GM21390 (cell line): ENCODE measurements at regions not wholly inside any gene's neighbourhood (a gene's known extent, or its start where the extent isn't known, plus 50 kb on each side); places are given as distances from the start of the nearest gene placed in this dataset.

Experiments used
- ATAC-seq: cut with Tn5 transposase; IDR thresholded peaks from one replicate; pipeline ENCODE4 v1.9.1; 2021; ENCODE audit not compliant: unreplicated experiment

DNA sequence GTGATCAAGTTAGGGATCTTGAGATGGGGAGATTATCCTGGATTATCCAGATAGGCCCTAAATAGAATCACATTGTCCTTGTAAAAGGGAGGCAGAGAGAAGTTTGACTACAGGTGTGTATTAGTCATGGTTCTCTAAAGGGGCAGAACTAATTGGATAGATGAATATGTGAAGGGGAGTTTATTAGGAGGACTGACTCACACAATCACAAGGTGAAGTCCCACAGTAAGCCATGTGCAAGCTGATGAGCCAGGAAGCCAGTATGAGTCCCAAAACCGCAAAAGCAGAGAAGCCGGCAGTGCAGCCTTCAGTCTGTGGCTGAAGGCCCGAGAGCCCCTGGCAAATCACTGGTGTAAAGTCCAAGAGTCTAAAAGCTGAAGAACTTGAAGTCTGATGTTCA, 275.8 kb downstream of the KCNS3 start:
- no peak for ATAC-seq

DNA sequence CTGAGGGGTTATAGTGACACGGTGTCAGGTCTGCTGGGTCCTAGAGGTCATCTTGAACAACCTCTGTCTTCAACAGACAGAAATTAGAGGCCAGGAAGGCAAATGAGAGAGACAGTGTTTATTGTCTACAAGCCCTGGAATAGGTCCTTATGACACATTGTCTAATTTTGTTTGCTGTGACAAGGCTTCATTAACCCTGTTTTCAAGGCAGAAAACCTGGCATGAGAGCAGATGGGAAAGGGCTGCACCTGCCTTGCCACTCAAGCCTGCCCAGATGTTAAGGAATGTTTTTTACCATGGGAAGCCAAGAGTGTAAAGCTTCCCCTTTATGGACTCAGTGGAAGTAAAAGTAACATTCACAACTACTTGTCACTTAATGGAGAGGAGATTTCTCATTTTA, 275.3 kb downstream of the KCNS3 start:
- ATAC-seq: no peak

DNA sequence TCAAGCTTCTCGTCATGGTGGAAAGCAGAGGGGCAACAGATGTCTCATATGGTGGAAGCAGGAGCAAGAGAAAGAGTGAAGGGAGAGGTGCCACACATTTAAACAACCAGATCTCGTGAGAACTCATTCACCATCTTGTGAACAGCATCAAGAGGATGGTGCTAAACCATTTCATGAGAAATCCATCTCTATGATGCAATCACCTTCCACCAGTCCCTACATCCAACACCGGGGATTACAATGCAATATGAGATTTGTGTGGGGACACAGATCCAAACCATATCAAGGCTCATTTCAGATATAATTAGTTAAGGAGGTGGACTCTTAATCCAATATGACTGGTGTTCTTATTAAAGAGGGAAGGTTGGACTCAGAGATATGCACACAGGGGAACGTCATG, 272.8 kb downstream of the KCNS3 start:
- ATAC-seq: no peak

DNA sequence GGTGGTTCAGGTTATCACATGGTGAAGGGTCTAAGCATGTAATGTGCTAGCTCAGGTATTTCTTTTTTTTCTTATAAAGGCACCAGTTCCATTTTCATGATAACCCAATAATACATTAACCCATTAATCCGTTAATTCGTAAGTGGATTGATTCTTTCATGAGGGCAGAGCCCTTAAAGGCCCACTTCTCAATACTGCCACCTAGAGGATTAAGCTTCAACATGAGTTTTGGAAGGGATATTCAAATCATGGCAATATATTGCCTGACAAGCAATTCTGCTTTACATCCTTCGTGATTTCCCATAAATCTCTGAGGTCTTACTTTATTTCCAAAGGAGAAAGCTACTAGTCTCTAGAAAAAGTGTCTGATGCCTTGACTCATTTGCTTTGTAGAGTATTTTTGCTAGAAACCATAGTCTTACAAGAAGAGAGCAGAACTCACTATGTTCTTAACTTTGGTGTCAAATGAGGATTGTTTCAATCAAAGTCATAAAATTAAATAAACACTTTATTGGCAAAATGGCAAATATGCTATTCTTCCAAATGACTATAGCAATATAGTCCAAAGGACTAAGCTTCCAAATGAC, 271.3 kb downstream of the KCNS3 start:
- ATAC-seq: peak; percentile 76

DNA sequence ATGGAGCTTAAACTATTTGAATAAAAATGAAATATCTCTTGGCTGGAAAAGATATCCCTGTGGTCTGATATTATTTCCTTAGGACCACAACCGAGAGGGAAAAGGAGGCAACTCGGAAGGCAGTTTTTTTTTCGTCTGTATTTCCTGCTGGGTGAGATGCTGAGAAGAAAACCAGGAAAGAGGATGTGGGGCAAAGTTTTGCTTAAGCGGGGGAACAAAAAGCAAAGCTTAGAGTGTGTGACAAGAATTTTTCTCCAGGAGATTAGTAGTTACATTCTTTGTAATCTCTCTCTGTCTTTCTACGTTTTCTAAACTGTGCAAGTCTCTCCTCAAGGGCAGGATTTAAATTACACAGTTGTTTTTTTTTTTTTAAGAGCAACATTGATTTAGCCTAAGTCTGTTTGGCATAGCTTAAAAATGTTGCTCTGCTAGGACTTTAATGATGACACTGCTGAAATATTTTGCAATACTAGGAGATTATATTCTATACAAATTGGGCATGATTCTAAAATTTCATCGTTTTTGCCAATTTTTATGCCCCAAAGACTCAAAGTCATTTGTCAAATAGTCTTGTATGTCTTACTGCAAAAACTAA, 258.5 kb downstream of the KCNS3 start:
- no peak for ATAC-seq

DNA sequence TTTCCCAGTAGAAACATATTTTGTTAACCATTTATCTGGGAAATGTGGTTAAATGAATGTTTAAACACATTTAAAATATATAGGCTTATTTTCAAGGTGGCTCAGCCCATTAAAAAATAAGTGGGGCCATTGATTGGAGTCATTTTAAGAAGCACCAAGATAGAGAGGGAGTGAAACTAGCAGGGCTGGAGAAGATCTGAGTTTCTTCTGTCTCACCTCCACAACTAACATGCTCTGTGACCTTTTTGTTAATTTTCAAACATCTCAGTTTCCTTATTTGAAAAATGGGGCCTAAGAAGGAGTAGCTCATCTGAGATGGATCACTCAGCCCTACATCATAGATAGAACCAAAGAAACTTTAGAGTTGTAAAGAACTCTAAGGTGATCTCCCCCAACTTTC, 254.8 kb downstream of the KCNS3 start:
- ATAC-seq: no peak

GRCh38 chr2:18132697-18133096, 254.2 kb downstream of the KCNS3 start:
- ATAC-seq: no peak

- ATAC-seq: no peak
These were observed 253.3 kb downstream of the KCNS3 start for GRCh38 chr2:18131761-18132160.

GRCh38 chr2:18129348-18129747, 250.9 kb downstream of the KCNS3 start:
- ATAC-seq: no peak

DNA sequence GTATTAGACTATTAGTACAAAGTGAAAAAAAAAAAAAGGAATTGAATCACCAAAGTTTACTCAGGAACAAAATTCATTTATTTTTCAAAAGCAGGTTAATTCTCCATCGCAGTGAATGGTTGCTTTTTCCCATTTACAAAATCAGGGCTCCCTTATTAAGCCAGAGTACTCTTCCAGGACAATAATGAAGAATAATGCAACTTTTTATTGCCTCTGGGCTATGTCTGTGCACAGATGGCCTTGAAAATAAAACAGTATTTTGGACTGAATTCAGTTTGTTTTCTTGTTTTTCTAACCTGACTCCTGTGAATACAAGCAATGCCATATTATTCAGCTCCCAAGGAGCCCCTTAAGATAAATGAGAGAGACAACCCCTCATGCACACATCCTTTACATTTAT, 246.8 kb downstream of the KCNS3 start:
- no peak for ATAC-seq

DNA sequence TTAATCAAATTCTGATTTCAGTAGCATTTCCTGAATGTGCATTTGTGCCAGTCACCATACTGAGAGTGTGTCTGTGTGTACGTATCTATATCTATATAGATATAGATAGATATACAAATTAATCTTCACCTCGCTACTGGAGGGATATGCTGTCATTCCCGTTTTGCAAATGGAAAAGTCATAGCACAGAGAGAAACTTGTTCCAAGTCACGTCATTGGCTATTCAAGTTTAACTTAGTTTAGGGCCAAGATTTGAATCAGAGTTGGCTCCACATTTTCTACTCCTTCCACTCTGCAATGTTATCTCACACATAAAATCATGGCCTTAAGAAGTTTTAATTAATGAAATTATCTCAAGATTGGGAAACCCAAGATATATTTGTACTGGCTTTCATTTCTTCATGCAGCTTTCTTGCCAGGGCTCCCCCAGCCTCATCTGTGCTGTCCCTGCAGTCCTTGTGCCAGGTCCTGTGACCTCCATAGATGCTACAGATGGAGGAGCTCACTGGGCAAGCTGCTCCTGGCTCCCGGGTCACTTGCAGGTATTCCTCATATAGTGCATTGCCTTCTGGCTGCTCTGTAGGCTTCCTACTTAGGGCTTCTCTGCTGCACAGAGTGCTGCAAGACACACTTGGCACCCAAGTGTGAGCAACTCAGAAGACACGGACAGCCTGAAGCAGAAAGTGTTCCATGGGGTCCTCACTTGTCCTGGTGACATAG, 245.8 kb downstream of the KCNS3 start:
- no peak for ATAC-seq

- ATAC-seq: peak; percentile 66
These were observed 245.1 kb downstream of the KCNS3 start for GRCh38 chr2:18123577-18123976.

DNA sequence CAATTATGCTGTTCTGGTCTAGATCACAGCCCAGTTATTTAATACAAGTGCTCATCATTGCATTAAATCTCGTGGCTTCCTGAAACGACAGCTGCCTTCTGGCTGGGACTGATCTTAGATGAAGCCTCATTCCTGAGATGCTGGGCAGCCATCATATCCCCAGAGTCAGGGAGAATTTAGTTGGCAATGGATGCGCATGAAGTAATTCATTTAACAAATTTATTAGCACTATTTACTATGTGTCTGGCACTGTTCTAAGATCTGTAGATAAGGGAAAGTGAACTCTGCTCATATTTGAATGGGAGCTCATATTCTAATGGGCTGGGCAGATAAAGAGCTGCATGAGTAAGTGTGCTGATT, 244.7 kb downstream of the KCNS3 start:
- peak; percentile 11 for ATAC-seq

DNA sequence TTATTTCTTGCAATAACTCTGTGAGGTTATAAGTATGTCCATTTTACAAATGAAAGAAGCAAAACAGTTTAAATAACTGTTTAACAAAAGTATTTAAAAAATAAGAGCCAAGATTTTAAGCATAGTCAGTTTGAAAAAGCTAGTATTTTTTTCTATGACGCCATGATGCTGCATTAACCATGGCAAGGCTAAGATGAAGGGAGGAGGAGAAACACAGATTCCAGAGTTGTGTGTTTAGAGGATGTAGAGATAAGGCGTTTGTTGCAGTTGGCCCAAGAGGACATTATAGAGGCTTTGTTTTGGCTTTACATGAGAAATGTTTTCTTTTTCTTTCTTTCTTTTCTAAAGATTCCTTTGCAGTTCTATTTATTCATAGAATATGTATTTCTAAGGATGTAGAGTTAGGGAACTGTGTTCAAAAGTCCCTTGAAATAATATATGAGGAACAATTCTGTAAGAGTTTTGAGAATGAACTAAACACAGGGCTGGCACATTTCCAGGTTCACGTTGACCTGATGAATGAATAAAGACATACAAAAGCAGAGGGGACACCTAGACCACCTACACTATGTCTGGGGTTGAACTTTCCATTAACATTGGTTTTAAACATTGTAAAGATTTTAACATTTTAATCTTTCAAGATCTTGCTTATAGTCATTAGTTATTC, 244.2 kb downstream of the KCNS3 start:
- ATAC-seq: no peak

DNA sequence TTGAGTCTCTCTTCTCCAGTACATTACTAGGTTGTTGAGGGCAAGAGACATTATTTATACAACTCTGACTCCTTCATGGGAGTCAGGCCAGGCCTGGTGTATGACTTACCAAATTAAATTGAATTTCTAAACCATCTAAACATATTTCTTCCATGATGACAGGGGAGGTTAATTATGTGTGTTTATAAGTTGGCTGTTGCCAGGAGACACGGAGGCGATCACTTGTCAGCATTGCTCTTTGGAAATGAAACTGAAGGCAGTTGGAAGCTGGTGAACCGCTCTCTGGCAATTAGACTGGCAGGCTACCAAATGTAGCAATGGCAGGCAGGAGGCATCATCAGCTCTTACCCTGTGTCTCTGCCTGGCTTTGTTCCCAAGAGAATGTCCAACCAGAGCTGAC, 241.4 kb downstream of the KCNS3 start:
- ATAC-seq: no peak

DNA sequence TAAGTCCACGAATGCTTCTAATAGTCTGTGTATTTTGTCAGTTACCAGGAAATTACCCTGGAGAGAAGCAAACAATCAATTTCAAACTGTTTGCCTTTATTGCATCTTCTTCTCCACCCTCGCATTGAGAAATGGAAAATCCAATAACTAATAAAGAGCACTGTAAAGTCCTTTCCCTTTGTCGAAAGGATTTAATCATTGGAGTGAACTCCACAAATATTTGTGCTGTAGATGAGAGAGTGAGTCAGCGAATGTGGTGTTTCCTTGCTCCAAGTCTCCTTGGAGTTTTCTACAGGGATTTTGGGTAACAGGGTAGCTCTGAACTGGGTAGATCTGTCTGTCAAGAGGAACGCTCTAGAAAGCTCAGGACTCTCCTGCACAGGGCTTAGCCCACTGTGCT, 240.2 kb downstream of the KCNS3 start:
- ATAC-seq: no peak

DNA sequence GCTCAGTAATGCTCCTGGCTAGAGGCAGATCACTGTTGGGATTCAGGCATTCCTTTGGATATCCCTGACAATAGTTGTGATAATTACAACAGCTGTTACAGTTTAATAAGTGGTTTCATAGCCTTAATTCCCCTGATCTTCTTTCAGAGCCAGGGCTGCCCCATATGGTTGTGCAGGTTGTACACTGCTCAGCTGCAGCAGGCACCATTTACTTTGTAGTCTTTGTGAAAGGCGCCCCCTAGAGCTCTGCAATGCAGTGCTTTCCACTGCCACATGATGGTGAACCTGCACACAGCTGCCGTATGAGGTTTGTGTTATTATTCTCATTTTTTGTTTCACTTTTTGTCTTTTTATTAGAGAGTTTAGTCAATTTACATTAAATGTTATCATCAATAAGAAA, 239.1 kb downstream of the KCNS3 start:
- ATAC-seq: peak; percentile 99

DNA sequence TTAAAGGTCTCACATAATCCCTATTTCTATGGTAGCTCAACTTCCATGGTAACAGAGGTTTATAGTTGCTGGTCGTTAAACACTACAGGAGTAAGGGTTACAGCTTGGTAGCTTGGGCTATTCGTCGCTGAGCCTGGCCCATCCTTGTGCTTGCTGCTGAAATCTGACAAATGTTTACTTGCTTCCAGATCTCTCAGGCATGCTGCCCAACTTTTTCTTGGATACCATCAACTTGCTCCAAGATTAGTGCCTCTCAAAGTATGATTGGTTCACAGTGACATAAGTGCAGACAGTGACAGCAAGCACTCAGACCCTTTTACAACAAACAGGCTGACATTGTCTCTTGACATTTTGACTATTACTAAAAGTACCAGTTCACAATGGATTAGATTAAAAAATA, 231.8 kb downstream of the KCNS3 start:
- no peak for ATAC-seq

DNA sequence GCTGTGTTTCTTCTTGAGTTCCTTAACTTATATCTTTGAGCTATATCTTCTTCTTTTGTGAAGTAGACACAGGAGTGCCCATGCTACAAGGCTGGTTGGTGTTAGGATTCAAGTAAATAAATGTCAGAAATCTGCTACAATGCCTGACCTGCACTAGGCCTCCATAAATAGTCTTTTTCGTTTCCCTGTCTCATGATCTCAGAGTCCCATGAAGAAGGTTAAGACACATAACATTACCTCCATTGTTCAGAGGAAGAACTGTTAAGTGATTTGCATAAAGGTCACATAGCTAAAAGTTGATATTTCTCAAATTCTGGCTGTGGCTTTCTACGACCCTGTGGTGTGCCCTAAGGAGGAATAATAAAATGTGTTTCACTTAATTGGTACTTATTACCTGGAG, 228.4 kb downstream of the KCNS3 start:
- no peak for ATAC-seq

DNA sequence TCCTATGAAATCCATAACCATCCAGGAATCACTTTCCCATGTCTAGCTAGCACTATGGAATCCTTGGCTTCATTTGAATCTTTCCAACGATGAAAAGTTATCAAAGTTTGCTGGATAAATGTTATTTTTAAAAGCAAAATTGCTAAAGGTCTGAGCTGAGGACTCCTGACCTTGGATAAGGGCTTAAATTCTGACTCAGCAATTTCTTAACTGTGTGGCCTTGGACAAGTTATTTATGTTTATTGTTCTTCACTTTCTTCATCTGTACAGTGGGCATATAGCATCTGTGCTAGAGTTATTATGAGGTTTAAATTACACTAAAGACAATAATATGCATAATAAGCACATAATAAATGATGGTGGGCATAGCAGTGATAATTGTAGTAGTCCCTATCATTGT, 227.5 kb downstream of the KCNS3 start:
- ATAC-seq: no peak

DNA sequence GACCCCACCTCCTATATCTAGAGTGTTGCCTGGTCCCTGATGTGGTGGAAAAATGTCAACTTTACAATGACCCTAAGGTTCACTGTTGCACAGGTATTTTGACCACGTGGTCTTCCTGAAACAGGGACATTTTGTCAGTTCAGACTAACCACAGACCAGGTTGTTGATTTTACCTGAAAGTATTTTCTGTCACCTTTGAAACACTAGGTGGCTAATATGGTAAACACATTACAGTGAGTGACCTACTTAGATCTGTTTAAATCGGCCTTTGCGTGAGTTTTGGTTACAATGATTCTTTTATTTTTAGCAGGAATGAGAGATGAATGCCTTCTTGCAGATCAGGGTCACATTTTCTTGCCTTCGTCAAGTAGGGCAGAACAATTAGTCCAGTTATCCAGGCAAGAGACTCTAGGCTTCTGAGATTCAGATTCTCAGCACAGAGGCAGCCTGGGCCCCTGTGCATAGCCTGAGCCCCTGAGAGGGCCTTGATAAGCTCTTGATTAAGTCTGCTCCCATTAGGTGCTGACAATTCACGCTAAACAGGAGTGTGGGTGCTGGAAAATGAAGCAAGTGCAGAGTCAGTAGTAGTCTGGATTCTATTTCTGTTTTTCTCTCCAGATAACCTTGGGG, 226.2 kb downstream of the KCNS3 start:
- no peak for ATAC-seq
